HK-2 (cell line): ENCODE measurements at regions not wholly inside any gene's neighbourhood (a gene's known extent, or its start where the extent isn't known, plus 50 kb on each side); places are given as distances from the start of the nearest gene placed in this dataset.

Experiments used
- DNase-seq: peaks from one replicate; pipeline ENCODE4 v3.0.0-alpha.2; 2018; ENCODE audit not compliant: unreplicated experiment

- no peak for DNase-seq
Measured at GRCh38 chr1:57800376-57800775, 376.5 kb upstream of the DAB1 start.

- DNase-seq: no peak
Measured at GRCh38 chr1:57799490-57800115, 375.7 kb upstream of the DAB1 start.

GRCh38 chr1:57798543-57798942, 374.7 kb upstream of the DAB1 start:
- no peak for DNase-seq

- no peak for DNase-seq
Measured at GRCh38 chr1:57797084-57797483, 373.2 kb upstream of the DAB1 start.

- peak; percentile 10 for DNase-seq
Measured at GRCh38 chr1:57796616-57797015, 372.8 kb upstream of the DAB1 start.

- no peak for DNase-seq
Measured at GRCh38 chr1:57795886-57796285, 372.0 kb upstream of the DAB1 start.

GRCh38 chr1:57794078-57794477, 370.2 kb upstream of the DAB1 start:
- no peak for DNase-seq

GRCh38 chr1:57791497-57791896, 367.6 kb upstream of the DAB1 start:
- no peak for DNase-seq

GRCh38 chr1:57789936-57790335, 366.1 kb upstream of the DAB1 start:
- DNase-seq: no peak

GRCh38 chr1:57788313-57788712, 364.5 kb upstream of the DAB1 start:
- DNase-seq: no peak

GRCh38 chr1:57784356-57784755, 360.5 kb upstream of the DAB1 start:
- DNase-seq: no peak

GRCh38 chr1:57782357-57782756, 358.5 kb upstream of the DAB1 start:
- DNase-seq: no peak

GRCh38 chr1:57772580-57773195, 348.8 kb upstream of the DAB1 start:
- no peak for DNase-seq

- no peak for DNase-seq
Measured at GRCh38 chr1:57770772-57771171, 346.9 kb upstream of the DAB1 start.

GRCh38 chr1:57770236-57770635, 346.4 kb upstream of the DAB1 start:
- DNase-seq: no peak

- DNase-seq: no peak
Measured at GRCh38 chr1:57761628-57762027, 337.8 kb upstream of the DAB1 start.

- DNase-seq: no peak
Measured at GRCh38 chr1:57752843-57753242, 329.0 kb upstream of the DAB1 start.

- DNase-seq: no peak
Measured at GRCh38 chr1:57748719-57749118, 324.9 kb upstream of the DAB1 start.

GRCh38 chr1:57747818-57748217, 324.0 kb upstream of the DAB1 start:
- DNase-seq: no peak

- DNase-seq: no peak
Measured at GRCh38 chr1:57741521-57741920, 317.7 kb upstream of the DAB1 start.

- DNase-seq: no peak
Measured at GRCh38 chr1:57736940-57737339, 313.1 kb upstream of the DAB1 start.

- DNase-seq: no peak
Measured at GRCh38 chr1:57729181-57729580, 305.3 kb upstream of the DAB1 start.

- DNase-seq: no peak
Measured at GRCh38 chr1:57727121-57727520, 303.3 kb upstream of the DAB1 start.

- DNase-seq: no peak
Measured at GRCh38 chr1:57725318-57725717, 301.5 kb upstream of the DAB1 start.
